Heart right ventricle (tissue), 16 donors: ENCODE measurements at regions not wholly inside any gene's neighbourhood (a gene's known extent, or its start where the extent isn't known, plus 50 kb on each side); places are given as distances from the start of the nearest gene placed in this dataset.

ENCODE experiments used
- ATAC-seq, 8 donors: fragments of 200-7000 bp; cut with Tn5 transposase; one replicate each; pipeline ENCODE4 v1.9.1; 2020; ENCODE audit warnings: mild to moderate bottlenecking in 8 of 8, moderate library complexity in 8 of 8, moderate number of reproducible peaks in 1 of 8
- DNase-seq, 2 donors: peaks; one replicate each; pipeline ENCODE4 v3.0.0-alpha.2; 2020
- H3K27ac ChIP-seq, 10 donors: fragments of 200-600 bp; sonication (generic) in 2 of 10; one replicate each; pipeline versions ENCODE4 v1.5.0 to v1.8.0; 2020 to 2022; ENCODE audit warnings: mild to moderate bottlenecking in 3 of 10
- H3K27me3 ChIP-seq, 7 donors: fragments of 200-600 bp; one replicate each; pipeline ENCODE4 v1.8.0; 2021 to 2022; ENCODE audit warnings: mild to moderate bottlenecking in 2 of 7
- H3K36me3 ChIP-seq, 9 donors: fragments of 200-600 bp; sonication (generic) in 1 of 9; one replicate each; pipeline versions ENCODE4 v1.5.0 to v1.8.0; 2020 to 2022; ENCODE audit warnings: mild to moderate bottlenecking in 2 of 9
- H3K4me1 ChIP-seq, 9 donors: fragments of 200-600 bp; sonication (generic) in 1 of 9; one replicate each; pipeline versions ENCODE4 v1.5.0 to v1.8.0; 2020 to 2022; ENCODE audit warnings: mild to moderate bottlenecking in 4 of 9
- H3K4me3 ChIP-seq, 10 donors: fragments of 200-600 bp; sonication (generic) in 2 of 10; one replicate each; pipeline versions ENCODE4 v1.5.0 to v1.8.0; 2020 to 2022; ENCODE audit warnings: mild to moderate bottlenecking in 7 of 10, moderate library complexity in 2 of 10
- H3K9me3 ChIP-seq, 11 donors: fragments of 200-600 bp in 10 of 11; sonication (generic) in 2 of 11; one replicate each; pipeline versions ENCODE4 v1.5.0 to v1.8.0; 2013 to 2022; ENCODE audit warnings: mild to moderate bottlenecking in 2 of 11, control low read depth in 1 of 11, moderate library complexity in 1 of 11
- WGBS, 2 donors: extraction: QIAGEN DNeasy Blood & Tissue Kit; methylation state at CpG; one replicate each; pipeline ENCODE4 v1.1.7; 2013; ENCODE audit warnings: inconsistent platforms in 1 of 2; 5-methylcytosine and 5-hydroxymethylcytosine counted together
- intact Hi-C, 10 donors: fragments of 100-400 bp; cut with DNase I; formaldehyde crosslinking; loops; one replicate each; pipeline versions ENCODE4 v1.11.1 to v1.14.2; 2022
- TF ChIP-seq, protein P1 (sequence below), 9 donors: fragments of 200-600 bp; sonication (generic) in 2 of 9; IDR thresholded peaks; one replicate each; pipeline versions ENCODE4 v1.5.0 to v1.8.0; 2021 to 2022; ENCODE audit warnings: antibody characterized with exemption in 9 of 9, mild to moderate bottlenecking in 5 of 9, moderate library complexity in 1 of 9
- donor health status: Arrhythmogenic right ventricular cardiomyopathy.
- donor health status: ischemic (EF 13 %, LVEDD 7.1; RV severe dilation, severe dysfunction).
- donor health status: healthy with polysubstance abuse.
- donor health status: DM: no; HTN: yes; CAD: no.
- donor health status: DM: no; HTN: no; CAD: no.
- donor health status: ischemic (EF 25% LVEDD 6.9; RV normal size, moderate dysfunction).
- donor health status: ischemic (EF 25% LVEDD 5.7; RV mildly dilated, moderate dysfunction).
- donor health status: healthy.
- donor health status: DM: yes; HTN: yes; CAD: no.
- donor health status: Ischemic cardiomyopathy.
- donor health status: ischemic (EF 35%, LVEDD 5.7; RV mildly dilated, moderate dysfunction).
- donor health status: nonischemic (EF 11% LVEDD 7.7; RV severe dilation, severe dysfunction).
- donor health status: DM: yes; HTN: yes; CAD: no.
- donor health status: PGD.
- donor health status: ischemic (EF 29% LVEDD 5.4; RV normal size, mild dysfunction).
- donor health status: nonischemic (EF 23%, LVEDD 6.1; RV moderate dilation, normal function).

DNA sequence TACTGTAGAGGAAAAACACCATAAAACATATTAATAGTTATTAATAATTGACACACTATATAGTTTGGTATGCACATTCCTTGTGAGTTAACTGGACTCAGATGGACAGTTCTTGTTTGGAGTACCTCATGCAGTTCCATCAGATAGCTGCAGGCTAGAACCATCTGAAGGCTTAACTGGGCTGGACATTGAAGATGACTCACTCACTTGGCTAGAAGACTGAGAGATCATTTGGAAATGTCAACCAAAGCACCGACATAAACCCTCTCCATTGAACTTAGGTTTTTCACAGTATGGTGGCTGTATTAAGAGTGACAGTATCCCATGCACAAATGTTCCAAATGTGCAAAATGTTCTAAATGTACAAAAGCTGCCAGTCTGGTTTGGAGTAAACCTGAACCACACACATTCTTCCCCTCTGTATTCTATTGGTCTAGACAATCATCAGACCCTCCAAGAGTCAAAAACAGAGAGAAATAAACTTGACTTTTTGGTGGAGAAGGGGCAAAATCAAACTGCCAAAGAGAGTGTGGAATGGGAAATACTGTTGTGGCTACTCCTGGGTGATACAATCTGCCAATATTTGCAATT, 708.4 kb downstream of the KCNT2 start:
- Histone ChIP-seq H3K27me3 (no peaks in the 10 kb centered on the region), H3K4me3 (no peak overlapping the region), H3K27ac (no peak overlapping the region), H3K4me1 (peaks cover 0 to 8% (median 0%) of the 10 kb centered on the region in 9 donors), H3K9me3 (no peaks in the 10 kb centered on the region), H3K36me3 (no peaks in the 10 kb centered on the region)
- TF ChIP-seq, protein P1, sequence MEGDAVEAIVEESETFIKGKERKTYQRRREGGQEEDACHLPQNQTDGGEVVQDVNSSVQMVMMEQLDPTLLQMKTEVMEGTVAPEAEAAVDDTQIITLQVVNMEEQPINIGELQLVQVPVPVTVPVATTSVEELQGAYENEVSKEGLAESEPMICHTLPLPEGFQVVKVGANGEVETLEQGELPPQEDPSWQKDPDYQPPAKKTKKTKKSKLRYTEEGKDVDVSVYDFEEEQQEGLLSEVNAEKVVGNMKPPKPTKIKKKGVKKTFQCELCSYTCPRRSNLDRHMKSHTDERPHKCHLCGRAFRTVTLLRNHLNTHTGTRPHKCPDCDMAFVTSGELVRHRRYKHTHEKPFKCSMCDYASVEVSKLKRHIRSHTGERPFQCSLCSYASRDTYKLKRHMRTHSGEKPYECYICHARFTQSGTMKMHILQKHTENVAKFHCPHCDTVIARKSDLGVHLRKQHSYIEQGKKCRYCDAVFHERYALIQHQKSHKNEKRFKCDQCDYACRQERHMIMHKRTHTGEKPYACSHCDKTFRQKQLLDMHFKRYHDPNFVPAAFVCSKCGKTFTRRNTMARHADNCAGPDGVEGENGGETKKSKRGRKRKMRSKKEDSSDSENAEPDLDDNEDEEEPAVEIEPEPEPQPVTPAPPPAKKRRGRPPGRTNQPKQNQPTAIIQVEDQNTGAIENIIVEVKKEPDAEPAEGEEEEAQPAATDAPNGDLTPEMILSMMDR (IDR thresholded peaks at IDR 0.05) = no peak
- 27 to 53% methylated on average over 1 of the region's 1 CpG for WGBS, 2 donors
- ATAC-seq (no peak), DNase-seq (no peak)
- intact Hi-C loops = no loop called here

DNA sequence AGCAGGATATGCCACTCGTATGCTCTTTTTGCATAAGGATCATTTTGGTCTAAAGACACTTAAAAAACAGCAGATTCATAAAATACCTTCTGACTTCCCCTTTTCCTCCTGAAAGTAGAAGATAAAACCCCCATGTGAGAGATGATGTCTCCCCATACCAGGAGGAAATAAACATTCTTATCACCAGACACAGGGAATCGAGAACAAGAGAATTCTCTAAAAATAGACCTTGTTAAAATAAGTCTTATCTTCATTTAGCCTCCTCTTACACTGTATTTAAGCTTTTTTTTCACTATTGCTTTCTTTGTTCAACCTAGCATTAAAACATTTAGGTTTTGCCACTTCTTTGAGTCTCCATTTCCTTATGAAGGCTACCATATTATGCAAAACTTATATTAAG, 709.3 kb downstream of the KCNT2 start:
- no peak for ATAC-seq
- TF ChIP-seq, protein P1 (IDR thresholded peaks at IDR 0.05) = no peak
- WGBS, 2 donors = 22 to 25% methylated on average over 2 of the region's 2 CpGs
- intact Hi-C loops = no loop called here
- H3K9me3 ChIP-seq = no peaks in the 10 kb centered on the region
- peaks cover 0 to 17% (median 0%) of the 10 kb centered on the region in 9 donors for H3K4me1 ChIP-seq
- H3K36me3 ChIP-seq = no peaks in the 10 kb centered on the region
- H3K4me3 ChIP-seq = no peak overlapping the region
- no peak overlapping the region for H3K27ac ChIP-seq
- no peak for DNase-seq
- no peaks in the 10 kb centered on the region for H3K27me3 ChIP-seq

DNA sequence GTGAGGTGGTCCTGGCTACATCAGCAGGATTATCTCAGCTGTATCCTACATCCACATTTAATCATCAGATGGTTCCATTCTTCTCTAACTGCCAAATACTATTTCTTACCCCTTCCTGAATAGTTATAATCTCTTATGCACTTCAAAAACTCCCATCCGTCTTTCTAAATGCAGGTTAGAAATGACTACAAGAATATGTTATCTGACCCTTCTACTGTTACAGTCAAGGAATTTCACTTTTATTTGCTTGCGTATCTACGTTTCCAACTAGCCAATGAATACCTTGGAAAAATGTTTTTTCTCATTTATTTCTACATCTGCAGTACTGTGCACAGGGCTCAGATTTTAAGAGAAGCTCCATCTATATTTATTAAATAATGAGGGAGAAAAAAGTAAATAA, 709.9 kb downstream of the KCNT2 start:
- no peak for ATAC-seq
- H3K9me3 ChIP-seq = no peaks in the 10 kb centered on the region
- no peak overlapping the region for H3K4me3 ChIP-seq
- H3K36me3 ChIP-seq = no peaks in the 10 kb centered on the region
- H3K27me3 ChIP-seq = no peaks in the 10 kb centered on the region
- no peak overlapping the region for H3K27ac ChIP-seq
- TF ChIP-seq, protein P1 (IDR thresholded peaks at IDR 0.05) = no peak
- H3K4me1 ChIP-seq = peaks cover 0 to 20% (median 0%) of the 10 kb centered on the region in 9 donors
- intact Hi-C loops = no loop called here
- DNase-seq = no peak
- WGBS, 2 donors = 56 to 67% methylated on average over 3 of the region's 3 CpGs

DNA sequence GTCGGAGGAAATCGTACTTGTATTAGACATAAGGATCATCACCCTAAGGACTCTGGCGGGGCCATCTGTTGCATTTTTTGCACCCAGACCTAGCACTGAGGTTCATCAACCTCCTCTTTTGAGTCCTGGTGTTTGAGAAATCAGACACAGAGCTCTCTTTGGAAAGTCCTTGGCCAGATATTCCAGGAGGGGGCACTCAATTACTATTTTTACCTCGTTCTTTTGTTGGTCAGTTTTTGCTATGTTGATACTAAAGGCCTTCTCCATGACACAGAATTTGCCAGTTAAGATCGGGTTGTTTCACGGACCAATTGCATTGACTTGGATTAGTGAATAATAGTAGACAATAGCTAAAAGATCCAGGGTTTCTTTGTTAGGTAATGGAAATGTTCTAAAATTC, 711.2 kb downstream of the KCNT2 start:
- TF ChIP-seq, protein P1 (IDR thresholded peaks at IDR 0.05) = no peak
- peaks cover 0 to 4% (median 0%) of the 10 kb centered on the region in 11 donors for H3K9me3 ChIP-seq
- 89 to 91% methylated on average over 6 of the region's 6 CpGs for WGBS, 2 donors
- H3K4me1 ChIP-seq = peaks cover 0 to 20% (median 0%) of the 10 kb centered on the region in 9 donors
- no peak for ATAC-seq
- H3K36me3 ChIP-seq = no peaks in the 10 kb centered on the region
- no peak overlapping the region for H3K27ac ChIP-seq
- DNase-seq = no peak
- intact Hi-C loops = no loop called here
- no peaks in the 10 kb centered on the region for H3K27me3 ChIP-seq
- H3K4me3 ChIP-seq = no peak overlapping the region
